Ovary (tissue), 7 donors: ENCODE measurements at regions not wholly inside any gene's neighbourhood (a gene's known extent, or its start where the extent isn't known, plus 50 kb on each side); places are given as distances from the start of the nearest gene placed in this dataset.

ENCODE experiments used
- DNase-seq, 5 donors: peaks; one replicate each; pipeline ENCODE4 v3.0.0-alpha.2; 2019 to 2020
- H3K27ac ChIP-seq, 2 donors: fragments of 200-600 bp; one replicate each; pipeline versions ENCODE4 v1.5.1 to v1.8.0; 2019 to 2022
- H3K27me3 ChIP-seq: fragments of 200-600 bp; one replicate; pipeline ENCODE4 v1.8.0; 2022
- H3K36me3 ChIP-seq: fragments of 200-600 bp; sonication (generic); one replicate; pipeline ENCODE4 v1.5.1; 2019
- H3K4me1 ChIP-seq: one replicate; pipeline ENCODE4 v1.8.1; 2013; ENCODE audit warnings: mild to moderate bottlenecking, moderate library complexity; ENCODE audit not compliant: insufficient read depth
- H3K4me3 ChIP-seq: fragments of 200-600 bp; sonication (generic); one replicate; pipeline ENCODE4 v1.5.1; 2017
- H3K9me3 ChIP-seq, 2 donors: fragments of 200-600 bp in 1 of 2; sonication (generic) in 1 of 2; one replicate each; pipeline versions ENCODE4 v1.5.1 to v1.8.1; 2013 to 2019; ENCODE audit warnings: mild to moderate bottlenecking in 1 of 2, moderate library complexity in 1 of 2
- EP300 ChIP-seq: sonication (generic); formaldehyde crosslinking; IDR thresholded peaks from one replicate; pipeline ENCODE4 v1.6.1; 2017; ENCODE audit warnings: antibody characterized with exemption
- POLR2A ChIP-seq: fragments of 450-650 bp; IDR thresholded peaks from one replicate; pipeline ENCODE4 v1.6.1; 2017; ENCODE audit warnings: antibody characterized with exemption, mild to moderate bottlenecking, moderate library complexity
- WGBS, 3 donors: extraction: QIAGEN DNeasy Blood & Tissue Kit in 1 of 3; methylation state at CpG; one replicate each; pipeline versions ENCODE4 v1.1.5 to v1.1.7; 2013 to 2017; 5-methylcytosine and 5-hydroxymethylcytosine counted together
- intact Hi-C, 4 donors: fragments of 100-400 bp; cut with DNase I; formaldehyde crosslinking; loops; one replicate each; pipeline versions ENCODE4 v1.11.0 to v1.15.1; 2022 to 2023
- TF ChIP-seq, protein P1 (sequence below), 3 donors: fragments of 450-650 bp in 2 of 3; fragments of 200-600 bp in 1 of 3; IDR thresholded peaks; one replicate each; pipeline versions ENCODE4 v1.5.1 to v1.8.0; 2016 to 2022; ENCODE audit warnings: antibody characterized with exemption in 3 of 3, mild to moderate bottlenecking in 1 of 3
- donor health status: DM: no; HTN: no; CAD: no; lungs with moderate emphysema.
- donor health status: DM: no; HTN: no; CAD: no.
- donor health status: Bipolar disorder and iron deficiency.
- donor health status: DM: no; HTN: no; CAD: no.
- donor health status: DM: yes; HTN: yes; CAD: no.

- no peaks in the 10 kb centered on the region for H3K27me3 ChIP-seq
- H3K4me1 ChIP-seq = peaks cover 7% of the 10 kb centered on the region
- H3K36me3 ChIP-seq = no peaks in the 10 kb centered on the region
- WGBS, 3 donors = 69 to 76% (median 70%) methylated on average over 5 of the region's 5 CpGs
- H3K4me3 ChIP-seq = no peak overlapping the region
- no peak for DNase-seq
- no peak overlapping the region for H3K27ac ChIP-seq
- intact Hi-C loops = no loop called here
- no peaks in the 10 kb centered on the region for H3K9me3 ChIP-seq
- TF ChIP-seq POLR2A (no peak), EP300 (no peak)
- TF ChIP-seq, protein P1, sequence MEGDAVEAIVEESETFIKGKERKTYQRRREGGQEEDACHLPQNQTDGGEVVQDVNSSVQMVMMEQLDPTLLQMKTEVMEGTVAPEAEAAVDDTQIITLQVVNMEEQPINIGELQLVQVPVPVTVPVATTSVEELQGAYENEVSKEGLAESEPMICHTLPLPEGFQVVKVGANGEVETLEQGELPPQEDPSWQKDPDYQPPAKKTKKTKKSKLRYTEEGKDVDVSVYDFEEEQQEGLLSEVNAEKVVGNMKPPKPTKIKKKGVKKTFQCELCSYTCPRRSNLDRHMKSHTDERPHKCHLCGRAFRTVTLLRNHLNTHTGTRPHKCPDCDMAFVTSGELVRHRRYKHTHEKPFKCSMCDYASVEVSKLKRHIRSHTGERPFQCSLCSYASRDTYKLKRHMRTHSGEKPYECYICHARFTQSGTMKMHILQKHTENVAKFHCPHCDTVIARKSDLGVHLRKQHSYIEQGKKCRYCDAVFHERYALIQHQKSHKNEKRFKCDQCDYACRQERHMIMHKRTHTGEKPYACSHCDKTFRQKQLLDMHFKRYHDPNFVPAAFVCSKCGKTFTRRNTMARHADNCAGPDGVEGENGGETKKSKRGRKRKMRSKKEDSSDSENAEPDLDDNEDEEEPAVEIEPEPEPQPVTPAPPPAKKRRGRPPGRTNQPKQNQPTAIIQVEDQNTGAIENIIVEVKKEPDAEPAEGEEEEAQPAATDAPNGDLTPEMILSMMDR (IDR thresholded peaks at IDR 0.05) = no peak
Measured at GRCh38 chrX:9147086-9147485, 113.2 kb upstream of the FAM9B start.

GRCh38 chrX:9147726-9148125, 113.8 kb upstream of the FAM9B start:
- Histone ChIP-seq H3K4me1 (peaks cover 7% of the 10 kb centered on the region), H3K36me3 (no peaks in the 10 kb centered on the region), H3K27me3 (no peaks in the 10 kb centered on the region), H3K4me3 (no peak overlapping the region), H3K9me3 (no peaks in the 10 kb centered on the region), H3K27ac (no peak overlapping the region)
- WGBS, 3 donors = 7 to 12% (median 10%) methylated on average over 7 of the region's 7 CpGs
- intact Hi-C loops = no loop called here
- peak in 1 of 5 donors; percentile 12 for DNase-seq
- TF ChIP-seq POLR2A (no peak), EP300 (no peak)
- TF ChIP-seq, protein P1 (IDR thresholded peaks at IDR 0.05) = no peak

GRCh38 chrX:9148615-9149399, 114.9 kb upstream of the FAM9B start:
- H3K4me1 ChIP-seq = peaks cover 7% of the 10 kb centered on the region
- 11 to 16% (median 11%) methylated on average over 9 of the region's 9 CpGs for WGBS, 3 donors
- H3K9me3 ChIP-seq = no peaks in the 10 kb centered on the region
- TF ChIP-seq, protein P1 (IDR thresholded peaks at IDR 0.05) = no peak
- TF ChIP-seq POLR2A (no peak), EP300 (no peak)
- peak in 2 of 5 donors; percentile 11 to 26 for DNase-seq
- intact Hi-C loops = no loop called here
- H3K27me3 ChIP-seq = no peaks in the 10 kb centered on the region
- no peak overlapping the region for H3K27ac ChIP-seq
- H3K36me3 ChIP-seq = no peaks in the 10 kb centered on the region
- no peak overlapping the region for H3K4me3 ChIP-seq

DNA sequence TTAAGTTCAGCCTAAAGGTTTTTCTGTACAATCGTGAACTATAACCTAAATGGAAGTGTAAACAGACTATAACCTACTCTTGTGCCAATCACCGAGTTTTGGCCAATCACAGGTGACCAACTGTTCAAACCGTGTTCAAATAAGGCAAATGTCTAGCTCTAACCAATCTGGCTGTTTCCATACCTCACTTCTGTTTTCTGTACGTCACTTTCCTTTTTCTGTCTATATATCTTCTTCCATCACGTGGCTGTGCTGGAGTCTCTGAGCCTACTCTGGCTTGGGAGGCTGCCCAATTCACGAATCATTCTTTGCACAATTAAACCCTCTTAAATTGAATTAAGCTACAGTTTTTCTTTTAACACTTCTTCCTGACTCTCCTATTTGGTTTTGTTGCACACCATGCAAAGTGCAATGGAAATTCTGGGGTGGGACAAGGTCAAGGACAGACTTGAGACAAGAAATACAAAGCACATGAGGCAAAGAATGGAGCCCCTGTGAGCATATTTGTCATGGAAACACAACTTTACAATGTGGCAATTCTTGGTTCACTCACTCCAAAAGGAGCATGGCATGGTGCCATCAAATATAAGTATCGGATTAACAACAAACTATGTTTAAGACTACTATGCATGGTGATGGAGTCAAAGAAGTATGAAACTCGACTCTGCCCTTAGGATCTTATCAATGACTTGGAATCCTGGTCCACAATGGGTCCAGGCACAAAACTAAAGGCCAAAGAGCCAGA, 115.7 kb upstream of the FAM9B start:
- no peak overlapping the region for H3K27ac ChIP-seq
- H3K9me3 ChIP-seq = no peaks in the 10 kb centered on the region
- H3K4me1 ChIP-seq = peaks cover 7% of the 10 kb centered on the region
- WGBS, 3 donors = 65 to 70% (median 66%) methylated on average over 8 of the region's 8 CpGs
- no peaks in the 10 kb centered on the region for H3K36me3 ChIP-seq
- TF ChIP-seq, protein P1 (IDR thresholded peaks at IDR 0.05) = no peak
- TF ChIP-seq EP300 = no peak
- TF ChIP-seq POLR2A = no peak
- intact Hi-C loops = no loop called here
- H3K27me3 ChIP-seq = no peaks in the 10 kb centered on the region
- no peak overlapping the region for H3K4me3 ChIP-seq
- no peak for DNase-seq
